HG03558 (cell line): ENCODE measurements at regions not wholly inside any gene's neighbourhood (a gene's known extent, or its start where the extent isn't known, plus 50 kb on each side); places are given as distances from the start of the nearest gene placed in this dataset.
"Not testable (repeated sequence)": the region's sequence is repeated elsewhere in the genome, so short reads cannot be mapped to it uniquely, and the experiment has no call there.

Experiments
- ATAC-seq: cut with Tn5 transposase; IDR thresholded peaks from one replicate; pipeline ENCODE4 v1.9.1; 2021; ENCODE audit warnings: moderate number of reproducible peaks; ENCODE audit not compliant: unreplicated experiment; ENCODE audit errors: extremely low read depth

DNA sequence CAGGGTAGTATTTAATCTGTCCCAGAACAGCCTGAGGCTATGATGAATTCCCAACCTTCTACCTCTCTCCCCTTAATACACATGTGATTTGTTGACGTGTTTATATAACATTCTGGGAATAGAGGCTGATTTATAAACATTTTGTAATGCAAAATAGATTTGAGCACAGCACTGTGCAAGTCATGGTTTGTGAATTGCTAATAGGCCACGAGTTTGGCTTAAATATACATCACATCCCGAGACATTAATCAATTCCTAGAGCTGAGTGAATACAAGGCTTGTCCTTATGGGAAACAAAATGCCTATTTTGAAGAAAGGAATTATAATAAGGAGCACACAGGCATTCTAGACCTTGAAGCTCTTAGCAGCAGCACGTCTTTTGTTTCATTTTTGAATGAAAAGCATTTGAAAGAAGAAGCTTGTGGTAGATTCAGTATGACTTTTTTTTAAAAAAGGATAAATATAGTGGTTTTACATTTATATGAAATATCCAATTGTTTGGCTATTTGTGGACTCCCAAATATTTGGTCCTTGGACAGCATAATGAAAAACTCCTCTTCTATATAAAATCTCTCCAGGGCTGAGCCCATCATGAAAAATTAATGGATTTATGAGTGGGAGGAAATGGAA is 116.4 kb downstream of the SLC17A6 start:
- no peak for ATAC-seq

DNA sequence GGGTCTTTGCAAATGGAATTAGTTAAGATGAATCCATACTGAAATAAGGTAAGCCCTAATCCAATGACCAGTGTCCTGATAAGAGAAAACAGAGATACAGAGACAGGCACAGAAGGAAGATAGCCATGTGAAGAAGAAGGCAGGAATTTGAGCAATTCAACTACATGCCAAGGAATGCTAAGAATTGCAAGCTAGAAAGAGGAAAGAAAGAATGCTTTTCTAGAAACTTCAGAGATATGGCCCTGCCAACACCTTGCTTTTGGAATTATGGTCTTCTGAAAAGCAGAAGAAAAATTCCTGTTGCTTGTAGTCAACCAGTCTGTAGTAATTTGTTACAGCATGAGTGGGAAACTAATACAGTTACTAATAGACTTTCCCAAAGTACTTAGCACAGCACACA is 111.3 kb downstream of the SLC17A6 start:
- ATAC-seq: no peak

DNA sequence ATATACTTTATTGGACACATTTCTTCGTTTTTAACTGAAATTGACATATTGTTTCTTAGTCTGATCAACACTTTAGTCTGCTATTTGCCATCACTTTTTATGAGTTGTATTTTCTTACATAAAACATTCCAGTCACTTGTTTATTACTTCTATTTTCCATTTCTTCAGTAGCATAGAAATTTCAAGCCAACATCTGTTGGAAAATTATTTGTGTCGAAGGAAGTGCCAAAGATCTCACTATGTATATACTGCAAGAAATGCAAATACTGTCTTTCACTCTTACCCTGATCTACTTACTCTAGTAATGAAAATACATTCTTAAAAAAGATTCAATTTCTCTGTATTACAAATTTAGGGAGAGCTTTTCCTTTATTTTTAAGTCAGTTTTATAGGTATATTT is 105.9 kb downstream of the SLC17A6 start:
- no peak for ATAC-seq

DNA sequence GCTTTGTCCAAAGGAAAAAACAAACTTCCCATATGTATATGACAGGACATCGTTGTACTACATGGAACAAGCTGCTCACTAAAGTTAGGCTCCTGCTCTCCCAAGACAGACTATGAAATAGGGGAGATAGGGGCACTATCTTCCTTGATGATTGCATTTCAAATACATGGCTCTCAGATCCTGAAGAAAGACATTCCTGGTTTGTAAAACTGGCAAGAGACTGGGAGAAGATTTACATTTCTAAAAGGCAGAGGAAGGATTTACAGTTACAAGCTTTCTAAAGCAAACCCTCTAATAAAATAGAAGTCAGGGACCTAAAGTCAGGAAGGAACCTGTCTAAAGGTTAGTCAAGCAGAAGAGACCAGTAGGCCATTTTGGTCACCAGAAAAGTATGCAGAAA is 103.7 kb downstream of the SLC17A6 start:
- ATAC-seq: no peak

DNA sequence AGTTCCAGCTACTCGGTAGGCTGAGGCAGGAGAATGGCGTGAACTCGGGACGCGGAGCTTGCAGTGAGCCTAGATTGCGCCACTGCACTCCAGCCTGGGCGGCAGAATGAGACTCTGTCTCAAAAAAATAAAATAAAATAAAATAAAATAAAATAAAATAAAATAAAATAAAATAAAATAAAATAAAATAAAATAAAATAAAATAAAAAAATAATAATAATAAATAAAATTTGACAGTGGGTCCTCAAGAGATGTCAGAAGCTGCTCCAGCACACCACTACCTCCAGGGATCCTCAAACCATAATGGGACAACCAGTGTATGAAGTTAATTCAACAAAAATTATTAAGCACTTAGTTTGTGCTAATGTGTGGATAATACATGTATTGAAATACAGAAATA is 97.4 kb downstream of the SLC17A6 start:
- ATAC-seq: not testable (repeated sequence)

DNA sequence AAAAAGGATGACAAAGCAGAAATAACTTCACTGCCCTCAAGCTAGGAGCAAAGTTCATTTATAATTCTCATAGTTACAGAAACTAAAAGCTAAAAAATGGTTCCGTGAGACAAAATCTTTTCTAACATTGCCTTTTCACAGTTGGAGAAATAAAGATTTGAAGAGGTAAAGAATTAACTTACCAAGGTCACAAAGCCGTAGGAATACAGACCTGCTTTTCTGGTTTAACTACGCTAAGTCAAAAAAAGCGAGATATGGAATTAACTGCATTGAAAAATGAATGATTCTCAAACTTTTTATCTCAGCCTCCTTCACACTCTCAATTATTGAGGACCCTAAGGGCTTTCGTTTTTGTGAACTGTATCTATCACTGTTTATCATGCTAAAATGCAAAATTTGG is 95.3 kb downstream of the SLC17A6 start:
- ATAC-seq: no peak

DNA sequence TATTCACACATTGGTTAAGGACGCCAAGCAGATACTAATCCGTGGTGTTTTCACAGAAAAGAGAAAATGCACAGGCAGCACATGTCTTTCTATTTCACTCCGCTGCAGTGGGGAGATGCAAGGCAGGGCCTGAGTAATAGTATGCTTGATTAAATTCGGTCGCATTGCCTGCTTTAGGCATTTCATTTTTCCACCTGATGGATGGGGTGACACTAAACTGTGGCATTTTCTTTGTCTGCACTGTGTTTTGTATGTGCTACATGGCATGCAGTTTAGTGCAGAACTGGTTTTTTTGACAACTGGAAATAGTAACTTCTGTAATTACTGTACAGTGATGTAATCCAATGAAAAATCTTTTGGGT is 94.9 kb downstream of the SLC17A6 start:
- no peak for ATAC-seq

DNA sequence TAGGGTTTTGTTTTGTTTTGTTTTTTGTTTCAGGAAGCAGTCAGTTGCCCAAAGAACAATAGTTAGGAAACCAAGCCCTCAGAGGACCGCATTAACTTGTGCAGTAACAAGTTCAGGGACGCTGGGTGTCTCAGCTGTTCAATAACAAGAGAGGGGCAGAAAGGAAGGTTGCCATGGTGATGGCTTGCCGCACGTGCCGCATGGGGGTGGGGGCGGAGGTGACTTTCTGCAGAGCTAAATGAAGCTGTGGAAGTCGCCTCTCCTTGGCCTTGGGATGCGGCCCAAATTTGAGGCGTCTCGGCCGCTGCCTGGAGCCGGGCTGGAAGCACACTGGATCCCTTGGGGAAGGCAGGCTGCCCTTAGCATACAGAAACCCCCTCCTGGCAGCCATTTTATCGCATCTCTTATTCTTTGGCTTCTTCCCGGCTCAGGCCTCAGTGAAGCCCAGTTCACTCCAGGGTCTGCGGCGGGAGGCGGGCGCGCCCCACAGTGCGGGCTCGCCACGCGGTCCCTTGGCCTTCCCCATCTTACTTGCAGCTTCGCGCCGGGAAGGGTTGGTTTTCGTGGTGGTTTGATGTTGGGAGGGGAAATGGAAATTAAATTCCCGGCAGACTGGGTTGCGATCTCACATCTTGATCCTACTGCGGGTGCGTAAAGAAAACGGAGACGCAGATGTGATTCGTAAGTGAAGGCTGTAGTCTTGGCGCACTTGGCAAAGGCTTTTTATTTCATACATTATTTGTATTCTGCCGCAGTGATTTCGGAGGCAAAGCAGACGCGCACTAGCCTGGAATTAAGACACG is 94.3 kb downstream of the SLC17A6 start:
- no peak for ATAC-seq

DNA sequence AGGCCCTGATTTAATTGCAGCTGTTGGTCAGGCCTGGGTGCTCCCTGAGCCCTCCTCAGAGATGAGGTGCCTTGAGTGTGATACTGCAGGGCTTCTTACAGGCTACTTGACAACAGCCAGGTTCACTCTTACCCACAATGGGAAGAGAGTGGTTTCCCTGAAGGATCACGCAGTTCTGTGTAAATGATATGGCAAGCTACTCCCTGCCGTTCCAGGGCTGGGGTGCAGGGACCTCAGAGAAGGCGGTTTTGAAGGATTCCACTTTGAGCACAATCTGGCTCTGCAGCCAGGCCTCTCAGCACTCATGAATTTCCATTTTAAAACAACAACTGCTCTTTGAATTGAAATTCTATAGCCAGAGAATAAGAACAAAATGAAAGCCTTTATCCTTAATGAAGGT is 92.9 kb downstream of the SLC17A6 start:
- no peak for ATAC-seq

DNA sequence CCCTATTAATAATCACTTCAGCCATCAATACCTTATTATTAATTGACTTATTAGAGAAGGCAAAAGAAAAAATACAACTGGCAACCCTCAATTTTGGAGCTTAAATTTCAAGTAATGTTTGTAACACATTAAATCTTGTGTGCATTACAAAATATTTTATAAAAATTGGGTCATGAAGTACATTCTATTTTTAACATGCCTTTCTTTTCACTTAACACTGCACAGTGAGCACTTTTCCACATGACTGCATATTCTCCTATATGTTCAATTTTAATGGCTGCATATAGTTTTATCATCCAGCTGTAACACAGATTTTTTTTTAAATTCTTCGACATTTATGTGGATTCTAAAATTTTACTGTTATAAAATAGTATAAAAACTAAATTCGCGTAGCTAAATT is 92.5 kb downstream of the SLC17A6 start:
- ATAC-seq: no peak

DNA sequence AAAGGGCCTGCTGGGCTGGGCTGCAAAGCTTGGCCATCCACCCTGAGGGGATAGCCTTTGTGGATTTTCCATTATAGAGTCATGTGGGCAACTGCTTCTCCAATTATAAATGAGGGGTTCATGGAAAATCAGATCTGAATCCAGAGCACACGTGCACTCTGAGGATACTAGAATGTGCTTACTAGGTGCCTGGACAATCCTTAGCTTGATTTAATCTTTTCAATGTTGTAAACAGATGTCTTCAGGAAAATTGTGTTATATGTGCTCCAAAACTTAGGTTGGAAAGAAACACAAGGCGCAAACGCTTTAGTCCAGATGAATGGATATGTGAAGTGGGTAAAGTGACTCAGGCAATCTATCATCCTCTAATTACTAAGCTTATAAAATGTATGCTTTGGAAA is 92.0 kb downstream of the SLC17A6 start:
- ATAC-seq: no peak
